Left kidney (tissue), 1 donor: ENCODE measurements at regions not wholly inside any gene's neighbourhood (a gene's known extent, or its start where the extent isn't known, plus 50 kb on each side); places are given as distances from the start of the nearest gene placed in this dataset.
"Not testable (repeated sequence)": the region's sequence is repeated elsewhere in the genome, so short reads cannot be mapped to it uniquely, and the experiment has no call there.

Source experiments
- DNase-seq: peaks from one replicate; pipeline ENCODE4 v3.0.0-alpha.2; 2013

DNA sequence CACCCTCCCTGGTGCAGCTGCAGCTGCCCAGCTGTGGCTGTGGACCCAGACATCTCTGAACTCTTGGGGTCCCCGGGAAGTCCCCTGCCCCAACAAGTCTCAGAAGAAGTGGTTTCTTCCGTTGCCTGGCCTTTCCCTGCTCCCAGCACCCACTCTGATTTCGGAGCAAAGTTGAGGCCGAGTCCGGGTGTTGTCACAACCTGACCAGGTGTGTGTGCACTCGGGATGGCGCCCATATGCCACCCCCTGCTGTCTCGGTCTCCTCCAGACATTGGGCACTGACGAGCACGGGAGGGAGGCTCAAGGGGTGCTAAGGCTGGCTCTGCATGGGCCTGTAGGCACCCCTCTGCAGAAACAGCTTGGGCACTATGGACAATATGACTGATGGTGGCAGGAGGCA lies 1055.3 kb downstream of the REEP3 start:
- DNase-seq: no peak

DNA sequence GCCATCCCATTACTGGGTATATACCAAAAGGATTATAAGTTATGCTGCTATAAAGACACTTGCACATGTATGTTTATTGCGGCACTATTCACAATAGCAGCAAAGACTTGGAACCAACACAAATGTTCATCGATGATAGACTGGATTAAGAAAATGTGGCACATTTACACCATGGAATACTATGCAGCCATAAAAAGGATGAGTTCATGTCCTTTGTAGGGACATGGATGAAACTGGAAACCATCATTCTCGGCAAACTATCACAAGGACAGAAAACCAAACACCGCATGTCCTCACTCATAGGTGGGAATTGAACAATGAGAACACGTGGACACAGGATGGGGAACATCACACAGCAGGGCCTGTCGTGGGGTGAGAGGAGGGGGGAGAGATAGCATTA lies 1057.6 kb downstream of the REEP3 start:
- DNase-seq: not testable (repeated sequence)

DNA sequence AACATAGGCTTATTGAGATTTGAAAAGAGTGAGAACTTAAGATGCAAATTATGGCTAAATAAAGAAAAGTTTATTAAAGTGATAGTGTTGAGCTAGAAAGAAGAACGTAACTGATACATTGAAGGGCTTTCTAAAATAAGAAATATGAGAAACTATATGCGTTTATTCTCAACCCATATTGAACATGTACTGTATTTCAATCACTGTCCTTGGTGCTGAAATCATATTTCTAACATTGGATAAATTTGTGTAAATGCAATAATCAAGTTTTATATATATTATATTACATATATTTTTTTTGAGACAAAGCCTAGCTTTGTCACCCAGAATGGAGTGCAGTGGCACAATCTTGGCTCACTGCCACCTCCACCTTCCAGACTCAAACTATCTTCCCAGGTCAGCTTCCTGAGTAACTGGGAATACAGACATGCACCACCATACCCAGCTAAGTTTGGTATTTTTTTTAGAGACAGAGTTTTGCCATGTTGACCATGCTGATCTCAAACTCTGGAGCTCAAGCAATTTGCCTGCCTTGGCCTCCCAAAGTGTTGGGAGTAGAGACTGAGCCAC lies 1065.8 kb downstream of the REEP3 start:
- no peak for DNase-seq

DNA sequence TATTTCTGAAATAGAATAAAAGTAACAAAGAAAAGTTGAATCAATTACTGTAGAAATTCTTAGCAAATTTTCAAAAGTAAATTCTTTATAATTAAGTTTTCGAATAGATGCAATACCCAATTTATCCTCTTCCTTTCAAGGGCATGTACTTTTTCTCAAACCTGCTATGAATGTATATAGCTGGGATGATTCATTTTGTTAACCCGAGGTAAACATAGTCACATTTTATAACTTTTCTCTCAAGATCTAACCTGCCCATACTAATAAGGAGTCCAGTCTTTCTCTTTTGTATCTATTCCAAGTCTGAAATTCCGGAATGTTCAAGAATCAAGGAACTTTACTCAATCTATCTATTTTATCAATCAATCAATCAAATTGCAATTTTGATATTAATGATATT lies 1072.9 kb downstream of the REEP3 start:
- no peak for DNase-seq

DNA sequence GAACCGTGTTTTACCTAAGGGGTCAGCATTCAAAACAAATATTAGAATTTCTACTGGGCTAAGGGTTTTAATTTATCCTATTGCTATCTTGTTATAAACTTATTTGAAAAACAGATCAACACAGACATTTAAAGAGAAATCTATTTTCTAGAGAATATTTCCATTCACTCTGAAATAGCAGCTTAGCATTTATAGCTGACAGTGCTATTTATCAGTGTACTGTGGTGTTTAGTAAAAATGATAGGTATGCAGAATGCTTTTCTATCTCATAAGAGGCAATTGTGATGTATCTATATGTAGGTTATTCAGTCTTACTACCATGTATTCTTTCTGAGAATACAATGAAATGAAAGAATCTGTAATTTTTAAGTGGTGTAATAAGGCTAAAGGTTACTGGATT lies 1077.4 kb downstream of the REEP3 start:
- no peak for DNase-seq

DNA sequence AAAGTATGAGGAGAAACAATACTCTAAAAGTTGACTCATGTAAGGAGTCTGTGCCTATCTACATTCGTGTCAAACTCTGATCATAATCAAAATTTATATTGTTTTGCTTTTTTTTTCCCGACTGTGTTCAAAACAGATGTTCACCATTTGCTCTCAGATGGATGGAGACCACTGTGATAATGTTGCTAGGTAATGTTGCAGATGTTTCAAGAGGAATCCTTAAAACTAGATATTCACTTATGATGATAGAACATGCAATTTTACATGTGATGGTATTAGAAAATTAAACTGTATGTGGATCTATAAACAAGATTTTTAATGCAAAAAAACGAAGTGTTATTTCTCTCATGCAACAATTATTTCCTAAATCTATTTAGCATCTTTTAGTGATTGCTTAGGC lies 1080.1 kb downstream of the REEP3 start:
- DNase-seq: no peak

DNA sequence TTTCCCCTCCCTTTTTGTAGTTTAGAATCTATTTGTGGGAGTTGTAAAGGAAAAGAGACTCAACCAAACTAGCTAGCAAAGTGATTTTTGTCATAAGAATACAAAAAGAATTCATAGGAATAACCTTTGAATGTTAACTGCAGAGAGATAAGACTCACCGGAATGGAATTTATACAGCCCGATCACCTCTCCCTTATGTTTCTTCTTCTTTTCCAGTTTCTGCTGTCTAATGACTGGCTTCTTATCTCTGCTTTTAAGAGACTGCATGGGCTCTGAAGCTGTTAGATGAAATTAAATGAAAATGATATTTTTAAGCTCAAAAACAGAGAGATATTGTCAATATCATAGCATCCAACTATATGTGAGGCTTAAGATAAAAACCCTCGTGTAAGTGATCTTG lies 1095.9 kb downstream of the REEP3 start:
- no peak for DNase-seq

DNA sequence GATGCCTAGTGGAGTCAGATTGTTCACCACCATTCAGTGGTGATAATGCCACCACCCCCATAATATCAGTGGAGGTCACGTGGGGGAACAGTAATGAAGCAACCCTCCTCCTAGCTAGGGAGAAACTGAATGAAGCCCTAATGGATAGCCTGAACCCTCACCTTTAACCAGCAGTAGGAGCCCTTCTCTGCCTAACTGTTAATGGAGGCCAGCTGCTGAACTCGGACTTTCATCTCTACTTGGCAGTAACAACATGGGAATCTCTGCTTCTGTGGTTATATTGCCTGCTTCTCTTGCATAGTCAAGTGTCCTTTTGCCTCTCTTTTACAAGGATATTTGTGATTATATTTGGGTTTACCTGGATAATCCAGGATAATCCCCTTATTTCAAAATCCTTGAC lies 1097.9 kb downstream of the REEP3 start:
- DNase-seq: no peak

DNA sequence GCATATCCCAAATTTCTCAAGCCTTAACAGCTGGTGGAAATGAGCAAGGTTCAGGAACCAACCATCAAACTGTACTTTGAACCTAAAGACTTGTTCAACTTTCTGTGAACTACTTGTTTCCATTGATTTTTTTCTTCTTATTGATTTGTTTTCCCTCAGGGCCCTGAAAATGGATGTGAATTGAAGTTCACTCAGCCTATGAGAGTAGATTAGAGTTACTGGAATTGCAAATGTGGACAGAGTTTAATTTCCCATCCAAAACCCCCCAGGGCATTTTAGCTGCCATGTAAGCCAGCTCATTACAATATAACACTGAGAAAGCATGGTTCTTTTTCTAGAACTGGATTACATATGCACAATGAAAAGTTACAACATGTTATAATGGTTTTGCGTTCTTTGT lies 1105.7 kb downstream of the REEP3 start:
- DNase-seq: no peak

DNA sequence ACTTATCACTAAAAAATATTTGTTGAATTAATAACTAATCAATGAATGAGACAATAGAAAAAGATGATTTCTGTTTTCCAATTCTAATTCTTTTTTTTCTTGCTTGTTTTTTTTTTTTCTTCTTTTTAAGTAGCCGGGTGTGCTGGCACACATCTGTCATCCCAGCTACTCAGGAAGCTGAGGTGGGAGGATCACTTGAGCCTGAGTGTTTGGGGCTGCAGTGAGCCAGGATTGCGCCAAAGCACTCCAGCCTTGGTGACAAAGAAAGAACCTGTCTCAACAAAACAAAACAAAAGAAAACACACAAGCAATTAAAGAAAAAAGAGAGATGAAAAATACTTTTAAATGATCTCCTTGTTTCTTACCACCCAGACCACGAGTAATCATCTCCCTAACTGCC lies 1109.3 kb downstream of the REEP3 start:
- no peak for DNase-seq

DNA sequence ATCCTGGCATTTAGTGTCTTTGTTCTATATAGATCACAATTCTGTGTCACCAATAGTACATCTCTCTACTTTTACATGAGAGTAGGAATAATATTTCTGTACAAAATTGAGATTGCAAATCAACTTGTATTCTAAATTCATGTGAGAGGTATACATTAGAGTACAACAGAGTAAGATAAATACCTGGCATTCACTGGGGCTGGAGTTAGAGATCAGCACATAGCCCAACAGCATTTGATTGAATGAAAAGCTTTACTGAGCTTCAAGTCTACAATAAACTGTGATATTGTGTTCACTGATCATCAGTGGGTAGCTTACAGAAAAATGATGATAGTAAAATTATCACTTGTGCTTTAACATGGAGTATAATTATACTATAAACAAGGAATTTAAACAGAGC lies 1114.7 kb downstream of the REEP3 start:
- no peak for DNase-seq

DNA sequence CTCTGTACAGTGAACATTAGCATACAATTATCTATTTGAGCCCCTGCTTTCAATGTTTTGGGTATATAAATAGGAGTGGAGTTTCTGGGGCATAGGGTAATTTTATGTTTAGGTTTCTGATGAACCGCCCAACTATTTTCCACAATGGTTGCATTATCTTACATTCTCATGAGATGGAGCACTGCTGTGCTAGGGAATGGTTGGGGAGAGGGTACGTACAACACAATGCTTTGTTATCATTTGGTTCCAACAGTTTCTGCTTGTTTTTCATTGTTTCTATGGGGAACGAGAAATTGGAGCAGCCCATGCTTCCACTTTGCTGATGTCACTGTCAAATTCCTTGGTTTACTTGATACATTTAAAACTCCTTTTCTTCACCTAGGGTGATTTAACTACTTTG lies 1115.3 kb downstream of the REEP3 start:
- no peak for DNase-seq

DNA sequence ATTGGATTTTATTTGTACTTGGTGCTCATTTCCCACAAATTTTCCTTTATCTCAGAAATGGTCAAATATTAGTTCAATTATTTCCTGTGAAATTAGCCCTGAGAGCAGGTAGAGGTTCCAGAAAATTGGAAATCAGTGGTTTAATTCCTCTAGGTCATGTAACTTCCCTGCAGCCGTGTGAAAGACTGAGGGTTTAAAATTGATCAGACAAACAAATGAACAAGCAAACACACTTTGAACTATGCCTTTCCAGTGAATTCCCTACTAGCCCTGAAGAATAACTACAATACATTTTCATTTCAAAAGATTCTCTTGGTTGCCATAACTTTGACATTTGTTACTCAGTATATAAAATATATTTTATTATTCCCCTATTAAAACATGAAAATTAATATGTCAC lies 1116.7 kb downstream of the REEP3 start:
- DNase-seq: no peak

DNA sequence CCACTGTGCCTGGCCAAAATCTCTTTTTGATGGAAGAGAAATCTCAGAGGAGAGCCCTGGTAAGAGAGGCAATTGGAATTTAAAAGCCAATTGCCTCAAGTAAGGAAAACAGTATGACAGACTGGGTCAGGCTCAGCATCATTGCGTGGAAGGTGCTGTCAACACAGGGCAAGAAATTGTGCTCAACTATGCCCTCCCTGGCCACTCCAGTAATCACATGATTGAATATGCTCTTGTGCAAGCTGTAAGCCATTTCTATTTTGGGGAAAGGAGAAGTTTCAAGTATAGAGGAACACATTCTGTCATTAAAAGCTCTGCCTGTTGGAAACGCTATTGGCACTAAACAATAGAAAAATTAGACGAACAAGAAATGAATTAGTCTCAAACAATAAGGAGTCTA lies 1127.7 kb downstream of the REEP3 start:
- no peak for DNase-seq

DNA sequence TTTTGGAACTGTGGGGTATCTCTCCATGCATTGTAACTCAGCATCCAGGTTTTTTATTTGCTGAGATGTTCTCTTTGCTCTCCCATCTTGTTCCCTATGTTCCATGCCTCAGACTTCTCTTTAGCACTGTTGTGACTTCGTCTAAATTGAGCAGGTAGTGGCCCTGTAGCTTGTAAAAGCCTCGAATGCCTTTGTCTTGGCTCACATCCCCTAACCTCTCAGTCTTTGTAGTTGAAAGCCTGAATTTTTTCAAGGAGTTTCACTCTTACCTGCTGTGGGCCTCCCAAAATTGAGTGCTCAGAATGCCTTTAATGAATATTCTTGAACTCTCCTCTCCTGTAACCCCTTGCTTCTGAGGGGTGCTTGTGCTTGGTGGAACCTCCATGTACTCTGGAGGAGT lies 1137.3 kb downstream of the REEP3 start:
- DNase-seq: no peak

DNA sequence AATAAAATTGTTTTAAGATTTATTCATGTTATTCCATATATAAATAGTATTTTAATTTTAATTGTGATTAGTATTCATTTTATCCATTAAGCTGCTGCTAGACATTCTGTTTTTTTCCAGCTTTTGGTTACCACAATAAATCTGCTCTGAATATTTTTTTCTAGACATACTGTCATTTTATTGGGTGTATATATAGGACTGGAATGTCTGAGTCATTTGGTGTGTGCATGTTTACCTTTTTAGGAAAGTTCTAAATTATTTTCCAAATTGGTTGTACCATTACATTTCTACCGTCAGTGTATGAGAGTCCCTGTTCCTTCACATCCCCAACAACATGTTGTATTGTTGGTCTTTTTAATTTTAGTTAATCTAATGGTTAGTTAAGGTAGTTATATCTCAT lies 1138.1 kb downstream of the REEP3 start:
- DNase-seq: no peak

DNA sequence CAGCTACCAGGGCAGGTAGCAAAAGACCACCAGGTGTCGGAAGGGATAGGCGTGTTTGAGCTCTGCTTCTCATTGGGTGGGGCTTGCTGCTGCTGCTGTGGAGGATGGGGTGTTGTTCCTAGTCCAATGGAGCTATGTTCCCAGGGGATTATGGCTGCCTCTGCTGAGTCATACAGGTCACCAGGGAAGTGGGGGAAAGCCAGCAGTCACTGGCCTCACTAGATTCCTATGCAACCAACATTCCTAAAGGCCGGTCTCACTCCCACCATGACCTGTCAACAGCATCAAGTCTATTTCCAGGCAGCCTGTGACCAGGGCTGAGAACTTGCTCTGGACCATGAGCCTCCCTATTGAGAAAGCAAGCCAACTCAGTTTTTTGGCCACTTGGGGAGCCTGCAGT lies 1160.8 kb downstream of the REEP3 start:
- no peak for DNase-seq

DNA sequence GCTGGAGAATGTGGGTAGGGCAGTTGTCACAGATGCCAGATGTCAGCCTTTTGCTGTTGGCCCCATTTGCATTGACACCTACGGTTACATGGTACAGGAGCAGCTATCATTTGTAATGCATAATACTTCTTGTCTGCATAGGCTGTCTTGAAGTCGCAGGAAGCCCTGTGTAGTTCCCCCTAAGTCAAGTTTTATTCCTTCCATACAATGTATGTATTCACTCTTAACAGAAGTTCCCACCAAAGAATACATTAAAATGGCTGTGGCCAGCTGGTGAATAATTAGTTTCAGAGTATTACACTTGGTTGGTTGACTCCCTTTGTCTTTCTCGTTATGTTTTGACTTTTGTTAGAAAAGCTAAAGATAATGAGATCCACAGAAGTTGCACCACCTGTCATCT lies 1169.0 kb downstream of the REEP3 start:
- no peak for DNase-seq

DNA sequence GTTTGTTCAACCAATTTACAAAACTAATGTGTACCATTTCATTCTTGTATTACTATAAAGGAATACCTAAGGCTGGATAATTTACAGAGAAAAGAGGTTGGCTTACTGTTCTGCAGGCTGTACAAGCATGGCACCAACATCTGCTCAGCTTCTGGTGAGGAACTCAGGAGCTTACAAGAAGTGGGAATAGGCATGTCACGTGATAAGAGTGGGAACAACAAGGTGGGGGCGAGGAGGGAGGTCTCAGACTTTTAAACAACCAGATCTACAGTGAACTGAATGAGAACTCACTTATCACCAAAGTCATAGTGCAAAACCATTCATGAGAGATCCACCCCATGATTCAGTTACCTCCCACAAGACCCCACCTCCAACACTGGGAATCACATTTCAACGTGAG lies 1178.0 kb downstream of the REEP3 start:
- no peak for DNase-seq

DNA sequence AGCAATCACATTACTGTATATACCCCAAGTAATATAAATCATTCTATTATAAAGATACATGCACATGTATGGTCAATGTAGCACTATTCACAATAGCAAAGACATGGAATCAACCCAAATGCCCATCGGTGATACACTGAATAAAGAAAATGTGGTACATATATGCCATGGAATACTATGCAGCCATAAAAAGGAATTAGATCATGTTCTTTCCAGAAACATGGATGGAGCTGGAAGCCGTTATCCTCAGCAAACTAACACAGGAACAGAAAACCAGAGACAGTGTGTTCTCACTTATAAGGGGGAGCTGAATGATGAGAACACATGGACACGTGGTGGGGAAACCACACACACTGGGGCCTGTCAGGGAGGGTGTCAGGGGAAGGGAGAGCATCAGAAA lies 1180.9 kb downstream of the REEP3 start:
- not testable (repeated sequence) for DNase-seq

DNA sequence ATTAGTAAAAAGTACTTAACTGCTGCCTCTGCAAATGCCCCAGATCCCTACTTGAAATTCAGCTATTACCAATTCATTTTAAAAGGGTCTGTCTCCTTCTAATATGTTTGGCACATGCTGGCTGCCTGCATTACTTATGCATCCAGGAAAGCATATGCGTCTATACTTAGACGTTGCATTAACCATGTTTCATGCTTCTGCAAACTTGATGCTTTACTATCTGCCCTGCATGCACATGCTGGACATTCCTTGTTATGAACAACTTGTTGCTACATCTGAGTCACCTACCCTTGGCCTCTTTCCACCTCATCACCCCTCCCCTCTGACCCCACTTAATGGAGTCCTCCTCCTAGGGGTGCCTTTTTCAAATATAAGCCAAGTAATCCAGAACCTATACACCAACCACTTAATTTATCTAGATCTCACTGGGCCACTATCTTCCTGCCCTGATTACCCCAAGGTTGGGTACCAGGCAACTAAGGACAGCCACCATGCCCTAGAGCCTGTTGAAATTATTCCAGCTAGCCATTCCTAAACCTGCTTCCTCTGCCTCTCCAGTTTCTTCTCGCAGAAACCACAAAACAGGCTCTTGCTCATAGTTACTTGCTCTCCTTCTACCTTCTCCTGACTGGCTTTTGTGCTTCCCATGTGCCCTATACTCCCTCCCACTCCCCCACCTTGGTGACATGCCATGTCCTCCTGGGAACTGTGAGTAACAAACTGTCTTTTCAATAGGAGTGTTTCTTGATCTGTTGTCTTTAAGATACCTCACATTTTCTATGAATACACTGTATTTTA lies 1187.9 kb downstream of the REEP3 start:
- DNase-seq: no peak

DNA sequence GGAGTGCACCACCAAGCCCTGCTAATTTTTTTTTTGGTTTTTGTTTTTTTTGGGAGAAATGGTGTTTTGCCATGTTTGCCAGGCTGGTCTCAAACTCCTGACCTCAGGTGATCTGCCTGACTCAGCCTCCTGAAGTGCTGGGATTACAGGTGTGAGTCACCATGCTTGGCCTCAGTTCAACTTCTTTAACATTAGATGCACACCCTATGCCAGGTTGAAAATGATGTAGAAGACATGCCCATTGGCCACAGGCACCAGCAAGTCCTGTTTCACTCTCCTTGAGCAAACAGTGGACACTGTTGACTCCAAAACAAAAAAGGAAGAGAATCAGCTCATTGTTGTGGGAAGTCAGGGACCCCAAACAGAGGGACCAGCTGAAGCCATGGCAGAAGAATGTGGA lies 1205.3 kb downstream of the REEP3 start:
- no peak for DNase-seq

DNA sequence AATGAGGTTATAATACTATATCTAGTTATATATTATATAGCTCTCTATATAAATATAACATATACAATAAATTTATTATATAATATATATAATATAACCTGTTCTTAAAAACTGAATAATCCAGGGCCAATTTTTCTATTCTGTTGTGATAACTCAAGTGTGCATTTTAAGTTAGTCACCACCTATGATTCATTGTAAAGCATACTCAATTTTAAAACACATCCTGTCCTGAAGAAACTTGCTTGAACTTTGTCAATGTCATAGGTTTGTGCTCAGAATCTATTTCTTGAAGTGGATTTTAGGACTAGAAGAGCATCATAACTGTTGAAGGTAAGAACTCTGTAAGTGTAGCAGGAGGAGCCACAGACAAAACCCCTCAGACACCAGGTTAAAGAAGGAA lies 1209.8 kb downstream of the REEP3 start:
- DNase-seq: no peak

DNA sequence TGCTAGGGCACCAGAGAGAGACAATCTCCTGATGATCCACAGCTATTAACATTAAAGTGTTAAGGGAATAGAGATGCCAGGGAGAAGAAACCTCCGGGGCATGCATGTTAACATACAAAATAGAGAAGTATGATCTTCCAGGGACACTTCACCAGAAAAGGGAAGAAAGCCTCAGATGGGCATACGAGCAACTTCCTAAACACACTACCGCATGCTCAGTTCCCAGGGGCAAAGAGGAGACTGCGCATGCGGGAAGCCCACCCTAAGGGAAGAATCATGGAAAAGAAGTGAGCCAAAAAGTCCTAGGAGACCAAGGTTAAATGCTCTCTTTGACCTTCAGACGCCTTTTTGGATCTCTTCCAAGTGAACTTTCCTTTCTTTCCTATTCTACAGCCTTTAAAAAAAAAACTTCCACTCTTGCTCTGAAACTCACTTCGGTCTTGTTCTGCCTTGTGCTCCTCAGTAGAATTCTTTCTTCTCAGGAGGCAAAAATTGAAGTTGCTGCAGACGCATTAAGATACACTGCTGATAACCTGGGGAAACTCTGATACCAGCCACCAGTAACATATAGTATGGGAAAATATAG lies 1211.3 kb downstream of the REEP3 start:
- no peak for DNase-seq
